ENCODE measurements at regions not wholly inside any gene's neighbourhood (a gene's known extent, or its start where the extent isn't known, plus 50 kb on each side); places are given as distances from the start of the nearest gene placed in this dataset.

DNA sequence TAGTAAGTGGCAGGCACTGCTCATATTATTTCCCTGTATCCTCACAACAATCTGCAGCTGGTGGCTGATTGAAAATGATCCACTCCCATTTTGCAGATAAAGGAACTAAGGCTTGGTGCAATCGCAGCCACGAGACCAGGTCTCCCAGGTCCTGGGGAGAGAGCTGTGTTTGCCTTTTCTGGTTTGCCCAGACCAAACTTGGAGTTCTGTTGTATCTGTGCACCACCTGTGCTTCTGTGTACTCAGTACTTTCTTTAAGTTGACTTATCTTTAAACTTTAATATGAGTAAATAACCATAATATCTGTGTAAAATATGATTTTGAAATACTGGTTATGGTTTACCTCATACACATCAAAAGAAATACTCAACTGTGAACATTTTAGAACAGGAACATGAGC is 625.7 kb upstream of the CFAP20DC start:
- TF ChIP-seq, protein P1, sequence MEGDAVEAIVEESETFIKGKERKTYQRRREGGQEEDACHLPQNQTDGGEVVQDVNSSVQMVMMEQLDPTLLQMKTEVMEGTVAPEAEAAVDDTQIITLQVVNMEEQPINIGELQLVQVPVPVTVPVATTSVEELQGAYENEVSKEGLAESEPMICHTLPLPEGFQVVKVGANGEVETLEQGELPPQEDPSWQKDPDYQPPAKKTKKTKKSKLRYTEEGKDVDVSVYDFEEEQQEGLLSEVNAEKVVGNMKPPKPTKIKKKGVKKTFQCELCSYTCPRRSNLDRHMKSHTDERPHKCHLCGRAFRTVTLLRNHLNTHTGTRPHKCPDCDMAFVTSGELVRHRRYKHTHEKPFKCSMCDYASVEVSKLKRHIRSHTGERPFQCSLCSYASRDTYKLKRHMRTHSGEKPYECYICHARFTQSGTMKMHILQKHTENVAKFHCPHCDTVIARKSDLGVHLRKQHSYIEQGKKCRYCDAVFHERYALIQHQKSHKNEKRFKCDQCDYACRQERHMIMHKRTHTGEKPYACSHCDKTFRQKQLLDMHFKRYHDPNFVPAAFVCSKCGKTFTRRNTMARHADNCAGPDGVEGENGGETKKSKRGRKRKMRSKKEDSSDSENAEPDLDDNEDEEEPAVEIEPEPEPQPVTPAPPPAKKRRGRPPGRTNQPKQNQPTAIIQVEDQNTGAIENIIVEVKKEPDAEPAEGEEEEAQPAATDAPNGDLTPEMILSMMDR (IDR thresholded peaks at IDR 0.05; ENCODE audit: poor library complexity, severe bottlenecking) = no peak
- TF ChIP-seq EP300 (conservative IDR thresholded peaks at IDR 0.05; ENCODE audit: poor library complexity, severe bottlenecking) = no peak
- no peak for TF ChIP-seq EZH2 (IDR thresholded peaks at IDR 0.05; ENCODE audit: borderline replicate concordance, insufficient read depth, low read length, poor library complexity, severe bottlenecking)
- no peak for TF ChIP-seq TAF1 (IDR thresholded peaks at IDR 0.05; ENCODE audit: low read depth)
- no peak for TF ChIP-seq POLR2AphosphoS5 (IDR thresholded peaks at IDR 0.05)

Measured in neural cell (in vitro differentiated cells).